ENCODE measurements at regions not wholly inside any gene's neighbourhood (a gene's known extent, or its start where the extent isn't known, plus 50 kb on each side); places are given as distances from the start of the nearest gene placed in this dataset.
"Not testable (repeated sequence)": the region's sequence is repeated elsewhere in the genome, so short reads cannot be mapped to it uniquely, and the experiment has no call there.

DNA sequence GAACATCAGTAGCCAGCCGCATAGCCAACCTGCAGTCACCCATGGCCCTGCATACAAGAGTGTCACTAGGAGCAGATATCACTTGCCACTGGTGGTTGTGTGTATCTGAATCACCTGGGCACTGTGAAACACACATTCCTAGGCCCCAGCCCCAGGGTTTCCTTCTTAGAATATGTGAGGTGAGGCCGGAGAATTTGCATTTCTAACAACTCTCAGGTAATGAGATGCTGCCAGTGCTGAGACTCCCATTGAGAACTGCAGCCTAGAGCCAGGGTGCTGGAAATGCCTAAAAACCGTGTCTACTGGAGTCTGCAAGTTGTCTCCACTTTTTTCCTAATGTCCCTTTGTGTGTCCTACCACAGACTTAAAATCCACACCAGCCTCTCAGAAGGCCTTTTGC lies 232.0 kb upstream of the PLGLB2 start:
- H3K27ac ChIP-seq; H3K9me3 ChIP-seq; H3K9ac ChIP-seq (ENCODE audit: low read depth in 2 of 2, low read length in 2 of 2); intact Hi-C loops (cut with DNase I); H3K4me1 ChIP-seq; H3K27me3 ChIP-seq; H3K4me3 ChIP-seq; DNase-seq; H3K36me3 ChIP-seq: not testable (repeated sequence)

DNA sequence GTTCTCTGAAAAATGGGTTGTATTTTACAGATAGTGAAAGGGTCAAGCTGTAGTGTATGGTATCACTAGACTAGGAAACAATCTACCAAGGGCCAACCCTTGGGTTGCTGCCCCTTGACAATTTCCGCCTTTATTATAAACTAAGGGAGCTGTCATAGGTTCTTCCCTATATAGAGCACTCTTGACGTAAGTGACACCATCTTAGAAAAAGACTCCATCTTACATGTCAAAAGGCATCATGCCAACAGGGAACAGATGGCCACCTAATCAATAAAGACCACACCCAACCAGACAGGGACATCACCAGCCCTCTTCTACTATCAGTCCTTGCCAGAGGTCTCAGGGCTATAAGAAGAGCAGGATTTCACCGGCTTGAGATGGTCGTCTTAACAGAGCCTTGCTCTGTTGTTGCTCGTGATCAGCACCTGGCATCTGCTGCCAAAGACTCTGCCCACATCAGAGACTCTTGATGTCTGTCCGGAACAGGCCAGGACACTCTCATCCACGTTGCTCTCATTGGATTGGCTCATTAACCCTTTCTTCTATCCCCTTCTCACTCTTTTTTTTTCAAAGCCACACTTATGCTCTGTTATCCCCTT lies 231.4 kb upstream of the PLGLB2 start:
- H3K27me3 ChIP-seq; H3K36me3 ChIP-seq; intact Hi-C loops (cut with DNase I); DNase-seq; H3K4me3 ChIP-seq; H3K4me1 ChIP-seq; H3K9ac ChIP-seq (ENCODE audit: low read depth in 2 of 2, low read length in 2 of 2); H3K27ac ChIP-seq; H3K9me3 ChIP-seq: not testable (repeated sequence)

DNA sequence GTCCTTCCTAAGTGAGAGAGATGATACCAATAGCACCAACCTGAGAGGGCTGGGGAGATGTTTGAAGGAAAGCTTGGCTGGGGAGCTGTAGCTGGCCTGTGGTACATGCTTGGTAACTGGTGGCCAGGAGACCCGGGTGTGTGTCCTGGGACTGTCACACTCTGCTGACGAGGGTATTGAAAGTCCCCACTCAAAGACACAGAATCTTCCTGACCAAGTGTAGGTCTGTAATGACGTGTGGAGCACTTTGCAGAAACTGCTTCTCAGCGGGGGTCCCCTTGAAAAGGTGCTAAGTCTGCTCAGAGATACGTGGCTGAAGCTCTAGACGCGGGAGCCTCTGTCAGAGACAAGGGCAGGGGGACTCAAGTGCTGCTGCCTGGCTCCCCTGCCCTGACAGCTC lies 230.4 kb upstream of the PLGLB2 start:
- H3K27me3 ChIP-seq; DNase-seq; H3K27ac ChIP-seq; H3K4me3 ChIP-seq; H3K36me3 ChIP-seq; H3K9ac ChIP-seq (ENCODE audit: low read depth in 2 of 2, low read length in 2 of 2); intact Hi-C loops (cut with DNase I); H3K9me3 ChIP-seq; H3K4me1 ChIP-seq: not testable (repeated sequence)

DNA sequence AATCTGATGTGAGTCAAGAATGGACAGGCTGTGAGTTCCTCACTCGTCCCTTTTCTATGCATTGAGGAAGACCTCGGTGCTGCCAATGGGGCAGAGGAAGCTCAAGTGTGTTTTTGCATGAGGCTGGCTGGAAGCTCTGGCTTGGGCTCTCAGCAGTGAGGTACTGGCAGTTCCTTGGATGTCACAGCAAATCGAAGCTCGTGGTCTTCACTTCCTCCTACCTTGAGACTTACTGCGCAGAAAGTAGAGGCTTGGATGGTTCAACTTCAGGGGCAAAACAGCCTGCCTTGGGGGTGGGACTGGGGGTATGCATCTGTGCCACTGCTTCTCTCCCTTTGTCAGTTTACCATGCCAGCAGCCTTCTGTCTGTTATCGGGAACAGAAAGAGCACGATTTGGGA lies 229.8 kb upstream of the PLGLB2 start:
- intact Hi-C loops (cut with DNase I); H3K36me3 ChIP-seq; H3K9ac ChIP-seq (ENCODE audit: low read depth in 2 of 2, low read length in 2 of 2); H3K4me1 ChIP-seq; H3K9me3 ChIP-seq; DNase-seq; H3K27ac ChIP-seq; H3K4me3 ChIP-seq; H3K27me3 ChIP-seq: not testable (repeated sequence)

DNA sequence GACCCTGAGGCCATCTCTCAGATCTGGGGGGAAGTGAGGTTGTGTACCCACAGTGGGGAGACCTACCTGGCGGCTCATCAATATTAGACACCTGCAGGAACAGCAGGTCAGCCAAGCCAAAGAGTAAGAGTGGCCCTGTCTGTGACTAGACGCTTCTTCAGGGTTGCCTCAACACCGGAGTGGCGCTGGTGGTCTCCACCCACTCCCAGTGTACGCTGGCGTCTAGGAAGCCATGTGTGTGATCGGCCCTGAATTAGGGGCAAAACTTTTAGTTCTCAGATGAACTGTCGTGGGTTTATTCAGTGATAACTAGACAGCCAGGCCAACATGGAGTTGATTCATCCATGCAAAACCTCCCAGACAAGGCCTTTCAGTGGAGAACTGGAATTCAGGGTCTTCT lies 229.3 kb upstream of the PLGLB2 start:
- H3K4me3 ChIP-seq; H3K36me3 ChIP-seq; DNase-seq; H3K4me1 ChIP-seq; H3K27ac ChIP-seq; H3K27me3 ChIP-seq; intact Hi-C loops (cut with DNase I); H3K9me3 ChIP-seq; H3K9ac ChIP-seq (ENCODE audit: low read depth in 2 of 2, low read length in 2 of 2): not testable (repeated sequence)

DNA sequence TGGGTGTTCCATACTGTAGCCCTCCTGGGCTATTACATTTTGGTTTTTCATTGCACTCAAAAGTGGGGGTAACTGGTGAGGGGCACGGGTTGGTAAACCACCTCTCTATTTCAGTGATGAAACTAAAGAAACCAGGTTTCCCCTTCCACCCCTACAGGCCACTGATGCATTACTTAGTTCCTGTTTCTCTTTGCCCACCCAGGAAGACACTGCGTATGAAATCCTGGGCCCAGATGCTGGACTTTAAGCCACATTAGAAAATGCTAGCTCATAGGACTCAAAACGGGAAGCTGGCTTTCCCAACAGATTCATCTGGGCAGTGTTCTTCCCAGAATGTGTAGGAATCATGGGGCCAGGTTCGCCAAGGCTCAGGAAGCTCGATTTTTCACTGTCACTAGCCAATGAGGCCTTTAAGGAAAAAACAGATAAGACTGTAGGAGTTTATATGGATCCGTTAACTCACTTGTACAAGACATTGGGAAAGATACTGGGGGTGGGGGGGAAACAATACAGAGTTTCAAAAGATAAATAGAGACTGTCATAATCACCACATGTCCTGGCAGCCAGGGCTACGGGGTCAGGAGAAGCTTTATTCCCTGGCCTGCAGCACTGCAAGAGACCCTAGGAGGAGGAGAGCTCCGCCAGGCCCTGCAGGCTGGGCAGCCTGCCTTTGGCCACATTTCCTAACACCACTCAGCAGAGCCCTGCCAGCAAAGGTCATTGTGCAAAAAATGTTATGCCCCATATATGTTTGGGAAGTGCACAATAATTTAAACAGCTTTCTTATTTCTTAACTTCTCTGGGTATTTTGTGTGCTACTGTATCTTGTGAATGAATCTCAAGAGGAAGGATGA lies 228.5 kb upstream of the PLGLB2 start:
- DNase-seq; H3K27ac ChIP-seq; H3K4me3 ChIP-seq; H3K4me1 ChIP-seq; intact Hi-C loops (cut with DNase I); H3K27me3 ChIP-seq; H3K9ac ChIP-seq (ENCODE audit: low read depth in 2 of 2, low read length in 2 of 2); H3K9me3 ChIP-seq; H3K36me3 ChIP-seq: not testable (repeated sequence)

DNA sequence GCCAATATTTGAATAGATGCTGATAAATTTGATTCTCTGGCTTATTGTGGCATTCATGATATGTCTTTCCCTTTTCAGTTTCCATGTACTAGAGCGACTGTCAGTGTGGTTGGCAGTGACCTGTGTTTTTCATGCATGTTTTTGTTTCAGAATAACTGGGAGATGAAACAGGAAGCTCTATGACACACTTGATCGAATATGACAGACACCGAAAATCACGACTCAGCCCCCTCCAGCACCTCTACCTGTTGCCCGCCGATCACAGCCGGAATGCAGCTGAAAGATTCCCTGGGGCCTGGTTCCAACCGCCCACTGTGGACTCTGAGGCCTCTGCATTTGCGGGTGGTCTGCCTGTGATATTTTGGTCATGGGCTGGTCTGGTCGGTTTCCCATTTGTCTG lies 226.8 kb upstream of the PLGLB2 start:
- H3K36me3 ChIP-seq; DNase-seq; H3K4me3 ChIP-seq; H3K27ac ChIP-seq; H3K4me1 ChIP-seq; intact Hi-C loops (cut with DNase I); H3K9me3 ChIP-seq; H3K9ac ChIP-seq (ENCODE audit: low read depth in 2 of 2, low read length in 2 of 2); H3K27me3 ChIP-seq: not testable (repeated sequence)

DNA sequence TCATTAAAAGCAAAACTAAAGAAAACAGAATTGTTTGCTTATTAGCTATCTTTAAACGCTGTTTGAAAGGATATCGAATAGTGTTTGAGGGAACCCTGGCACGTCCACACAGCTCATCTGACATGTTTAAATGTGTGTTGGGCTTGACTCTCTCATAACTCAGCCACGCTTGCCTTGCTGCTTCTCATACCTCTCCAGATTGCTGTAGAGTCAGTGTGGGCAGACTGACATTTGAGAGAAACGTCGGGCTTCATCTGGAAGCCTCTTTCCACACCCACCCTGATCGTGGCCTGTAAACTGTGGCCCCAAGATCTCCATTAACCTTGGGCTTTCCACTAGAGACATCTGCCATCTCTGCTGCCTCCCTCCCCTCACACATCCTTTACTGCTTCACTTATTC lies 226.4 kb upstream of the PLGLB2 start:
- H3K4me3 ChIP-seq; H3K4me1 ChIP-seq; H3K27me3 ChIP-seq; H3K27ac ChIP-seq; DNase-seq; intact Hi-C loops (cut with DNase I); H3K9ac ChIP-seq (ENCODE audit: low read depth in 2 of 2, low read length in 2 of 2); H3K36me3 ChIP-seq; H3K9me3 ChIP-seq: not testable (repeated sequence)

DNA sequence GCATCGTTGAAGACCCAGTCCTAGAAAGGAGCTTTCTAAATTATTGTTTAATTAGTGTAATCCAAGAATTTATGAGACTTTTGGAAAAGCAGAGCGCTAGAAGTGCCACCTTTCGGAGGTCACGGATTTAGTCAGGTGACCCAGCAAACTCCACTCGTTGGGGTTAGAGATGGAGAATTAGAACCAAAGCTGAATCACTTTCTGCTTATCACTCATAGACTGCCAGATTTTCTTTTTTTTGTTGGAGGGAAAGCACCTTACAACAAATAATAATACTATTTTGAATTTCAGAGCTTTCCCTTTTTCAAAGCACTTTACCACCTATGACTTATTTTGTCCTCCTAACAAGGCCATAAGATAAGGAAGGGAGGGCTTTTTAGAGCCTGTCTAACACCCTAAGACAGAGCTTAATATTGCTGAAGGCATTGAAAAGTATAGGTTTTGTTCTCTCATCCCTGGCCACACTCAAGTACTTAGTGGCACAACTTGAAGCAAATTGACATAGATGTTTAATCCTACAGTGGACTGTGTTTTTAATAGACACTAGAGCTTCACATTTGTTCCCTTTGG lies 223.2 kb upstream of the PLGLB2 start:
- H3K36me3 ChIP-seq; H3K9ac ChIP-seq (ENCODE audit: low read depth in 2 of 2, low read length in 2 of 2); H3K4me1 ChIP-seq; H3K9me3 ChIP-seq; DNase-seq; H3K27me3 ChIP-seq; intact Hi-C loops (cut with DNase I); H3K4me3 ChIP-seq; H3K27ac ChIP-seq: not testable (repeated sequence)

DNA sequence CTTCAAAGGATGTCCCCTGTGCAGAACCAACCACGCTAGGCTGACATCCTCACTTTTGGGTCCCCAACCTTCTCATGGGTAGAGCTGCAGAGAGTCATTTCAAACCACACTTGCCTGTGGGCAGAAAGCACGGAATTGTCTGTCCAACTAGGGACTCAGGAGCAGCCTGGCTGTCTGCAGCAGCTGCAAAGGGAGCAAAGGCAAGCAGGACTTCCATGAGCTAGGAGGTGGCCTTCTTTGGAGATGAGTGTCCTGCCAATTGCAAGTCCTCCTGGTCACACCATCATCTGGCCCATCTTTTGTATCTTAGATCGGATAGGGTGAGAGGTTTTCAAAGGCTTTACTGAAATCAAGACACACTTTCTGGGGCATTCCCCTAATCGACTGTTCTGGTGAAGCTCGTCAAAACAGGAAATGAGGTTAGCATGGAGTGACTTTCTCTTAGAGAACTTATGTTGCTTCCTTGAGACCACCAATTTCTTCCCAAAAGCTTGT lies 222.3 kb upstream of the PLGLB2 start:
- H3K4me3 ChIP-seq; H3K4me1 ChIP-seq; H3K9me3 ChIP-seq; H3K27me3 ChIP-seq; H3K36me3 ChIP-seq; H3K9ac ChIP-seq (ENCODE audit: low read depth in 2 of 2, low read length in 2 of 2); intact Hi-C loops (cut with DNase I); DNase-seq; H3K27ac ChIP-seq: not testable (repeated sequence)

DNA sequence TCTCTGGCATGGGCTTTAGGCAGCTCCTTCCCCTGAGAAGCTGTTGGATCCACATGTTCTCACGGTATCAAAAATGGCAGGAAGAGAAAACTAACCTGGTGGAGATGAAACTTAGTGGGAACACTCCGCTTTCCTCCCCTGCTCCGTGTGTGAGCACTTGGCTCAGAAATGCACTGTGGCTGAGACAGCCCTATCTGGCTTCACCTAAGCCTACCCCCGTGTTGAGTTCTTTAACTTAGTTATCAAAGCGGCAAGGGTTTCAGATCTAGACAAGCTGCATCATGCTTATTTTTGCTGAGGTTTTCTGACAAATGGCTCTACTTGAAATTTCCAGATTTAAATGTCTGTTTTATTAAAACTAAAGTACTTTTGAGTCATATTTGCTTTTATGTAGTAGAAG lies 221.6 kb upstream of the PLGLB2 start:
- DNase-seq; intact Hi-C loops (cut with DNase I); H3K36me3 ChIP-seq; H3K27ac ChIP-seq; H3K27me3 ChIP-seq; H3K4me3 ChIP-seq; H3K4me1 ChIP-seq; H3K9ac ChIP-seq (ENCODE audit: low read depth in 2 of 2, low read length in 2 of 2); H3K9me3 ChIP-seq: not testable (repeated sequence)

DNA sequence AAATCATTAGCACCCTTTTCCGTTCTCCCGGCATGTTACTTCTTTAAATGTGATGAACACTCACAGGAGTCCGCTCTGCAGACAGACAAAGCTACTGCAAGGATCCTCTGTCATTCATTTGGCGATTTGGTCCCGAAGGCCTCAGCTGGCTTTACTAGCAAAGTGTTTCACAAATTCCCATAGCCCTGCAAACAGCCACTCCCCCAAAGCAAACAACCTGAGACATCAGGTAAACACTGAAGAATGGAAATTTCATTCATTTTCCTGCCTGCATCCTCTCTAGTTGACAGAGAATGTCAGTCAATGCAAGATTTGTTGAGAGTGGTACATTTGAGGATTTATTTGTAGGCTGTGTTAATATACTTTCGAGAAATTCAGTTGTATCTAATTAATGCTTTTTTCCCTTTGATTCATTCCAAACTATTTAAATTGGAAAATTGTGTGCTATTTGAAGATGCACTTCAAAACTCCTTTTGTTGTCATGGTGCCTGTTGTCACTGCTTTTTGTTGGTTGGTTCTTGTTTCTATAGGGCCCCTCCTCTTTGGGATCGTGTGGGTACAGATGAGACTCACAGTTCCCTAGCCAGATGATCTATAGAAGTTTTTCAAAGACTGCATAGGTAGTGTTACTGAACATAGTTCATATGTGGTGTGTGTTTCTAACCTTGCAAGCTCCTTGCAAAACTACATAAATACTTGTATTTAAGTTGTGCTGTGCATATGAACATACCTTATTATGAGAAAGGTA lies 215.7 kb upstream of the PLGLB2 start:
- H3K27ac ChIP-seq; H3K4me3 ChIP-seq; intact Hi-C loops (cut with DNase I); H3K4me1 ChIP-seq; DNase-seq; H3K36me3 ChIP-seq; H3K9ac ChIP-seq (ENCODE audit: low read depth in 2 of 2, low read length in 2 of 2); H3K9me3 ChIP-seq; H3K27me3 ChIP-seq: not testable (repeated sequence)

Measured in colonic mucosa (tissue), 4 donors.